Mucosa of descending colon (tissue), 3 donors: ENCODE measurements at regions not wholly inside any gene's neighbourhood (a gene's known extent, or its start where the extent isn't known, plus 50 kb on each side); places are given as distances from the start of the nearest gene placed in this dataset.

Experiments used
- ATAC-seq: fragments of 200-7000 bp; cut with Tn5 transposase; one replicate; pipeline ENCODE4 v1.9.1; 2020; ENCODE audit warnings: mild to moderate bottlenecking, moderate library complexity
- DNase-seq, 3 donors: peaks; one replicate each; pipeline ENCODE4 v3.0.0-alpha.2; 2020
- H3K36me3 ChIP-seq: fragments of 200-600 bp; one replicate; pipeline ENCODE4 v1.8.0; 2021; ENCODE audit warnings: low read depth, mild to moderate bottlenecking
- H3K4me1 ChIP-seq: fragments of 200-600 bp; one replicate; pipeline ENCODE4 v1.8.0; 2021; ENCODE audit warnings: low read depth, mild to moderate bottlenecking
- H3K4me3 ChIP-seq: fragments of 200-600 bp; one replicate; pipeline ENCODE4 v1.8.0; 2021; ENCODE audit warnings: mild to moderate bottlenecking
- H3K9me3 ChIP-seq: fragments of 200-600 bp; one replicate; pipeline ENCODE4 v1.8.0; 2021; ENCODE audit warnings: mild to moderate bottlenecking
- intact Hi-C, 2 donors: fragments of 100-400 bp; cut with DNase I in 1 of 2; cut with micrococcal nuclease in 1 of 2; formaldehyde crosslinking; loops; one replicate each; pipeline versions ENCODE4 v1.11.0 to v1.11.1; 2022; cut with DNase I, micrococcal nuclease
- TF ChIP-seq, protein P1 (sequence below): fragments of 200-600 bp; IDR thresholded peaks from one replicate; pipeline ENCODE4 v1.8.0; 2022; ENCODE audit warnings: antibody characterized with exemption, mild to moderate bottlenecking
- donor health status: DM: no; HTN: no; CAD: no; lungs with moderate emphysema.
- donor health status: DM: no; HTN: no; CAD: no.
- donor health status: DM: no; HTN: yes; CAD: no.

- intact Hi-C loops, result no loop called here
- DNase-seq (no peak), ATAC-seq (no peak)
- Histone ChIP-seq H3K4me3 (no peak overlapping the region), H3K4me1 (no peaks in the 10 kb centered on the region), H3K9me3 (no peaks in the 10 kb centered on the region), H3K36me3 (no peaks in the 10 kb centered on the region)
- TF ChIP-seq, protein P1, sequence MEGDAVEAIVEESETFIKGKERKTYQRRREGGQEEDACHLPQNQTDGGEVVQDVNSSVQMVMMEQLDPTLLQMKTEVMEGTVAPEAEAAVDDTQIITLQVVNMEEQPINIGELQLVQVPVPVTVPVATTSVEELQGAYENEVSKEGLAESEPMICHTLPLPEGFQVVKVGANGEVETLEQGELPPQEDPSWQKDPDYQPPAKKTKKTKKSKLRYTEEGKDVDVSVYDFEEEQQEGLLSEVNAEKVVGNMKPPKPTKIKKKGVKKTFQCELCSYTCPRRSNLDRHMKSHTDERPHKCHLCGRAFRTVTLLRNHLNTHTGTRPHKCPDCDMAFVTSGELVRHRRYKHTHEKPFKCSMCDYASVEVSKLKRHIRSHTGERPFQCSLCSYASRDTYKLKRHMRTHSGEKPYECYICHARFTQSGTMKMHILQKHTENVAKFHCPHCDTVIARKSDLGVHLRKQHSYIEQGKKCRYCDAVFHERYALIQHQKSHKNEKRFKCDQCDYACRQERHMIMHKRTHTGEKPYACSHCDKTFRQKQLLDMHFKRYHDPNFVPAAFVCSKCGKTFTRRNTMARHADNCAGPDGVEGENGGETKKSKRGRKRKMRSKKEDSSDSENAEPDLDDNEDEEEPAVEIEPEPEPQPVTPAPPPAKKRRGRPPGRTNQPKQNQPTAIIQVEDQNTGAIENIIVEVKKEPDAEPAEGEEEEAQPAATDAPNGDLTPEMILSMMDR, result no peak
Measured at GRCh38 chr22:49544286-49544685, 283.4 kb downstream of the BRD1 start.

DNA sequence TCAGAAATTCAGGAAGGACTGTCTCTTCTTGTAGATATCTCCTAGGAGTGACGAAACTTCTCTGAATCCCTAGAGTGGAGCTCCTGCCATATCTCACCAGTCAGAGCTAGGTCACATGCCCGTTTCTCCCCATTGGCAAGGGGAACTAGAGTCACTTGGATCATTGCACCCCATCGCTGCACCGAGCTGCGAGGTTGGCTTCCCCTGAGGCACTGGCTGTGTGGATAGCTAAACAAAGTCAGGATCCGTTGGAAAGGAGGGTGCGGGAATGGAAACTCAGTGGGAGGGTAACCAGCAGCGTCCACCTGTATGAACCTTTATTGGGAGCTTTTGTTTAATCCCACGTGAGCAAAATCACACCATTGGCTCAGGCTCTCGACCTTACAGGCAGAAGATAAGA is 283.8 kb downstream of the BRD1 start:
- no peak for DNase-seq
- intact Hi-C loops, result no loop called here
- TF ChIP-seq, protein P1, result no peak

GRCh38 chr22:49541693-49542230 is 285.9 kb downstream of the BRD1 start:
- TF ChIP-seq, protein P1, result no peak
- Histone ChIP-seq H3K9me3 (no peaks in the 10 kb centered on the region), H3K4me3 (no peak overlapping the region), H3K4me1 (no peaks in the 10 kb centered on the region), H3K36me3 (no peaks in the 10 kb centered on the region)
- intact Hi-C loops, result no loop called here
- DNase-seq (no peak), ATAC-seq (no peak)

More for the DNA sequence above, 283.8 kb downstream of the BRD1 start:
- no peaks in the 10 kb centered on the region for H3K36me3 ChIP-seq
- no peaks in the 10 kb centered on the region for H3K4me1 ChIP-seq
- H3K4me3 ChIP-seq, result no peak overlapping the region
- ATAC-seq, result no peak
- H3K9me3 ChIP-seq, result no peaks in the 10 kb centered on the region

DNA sequence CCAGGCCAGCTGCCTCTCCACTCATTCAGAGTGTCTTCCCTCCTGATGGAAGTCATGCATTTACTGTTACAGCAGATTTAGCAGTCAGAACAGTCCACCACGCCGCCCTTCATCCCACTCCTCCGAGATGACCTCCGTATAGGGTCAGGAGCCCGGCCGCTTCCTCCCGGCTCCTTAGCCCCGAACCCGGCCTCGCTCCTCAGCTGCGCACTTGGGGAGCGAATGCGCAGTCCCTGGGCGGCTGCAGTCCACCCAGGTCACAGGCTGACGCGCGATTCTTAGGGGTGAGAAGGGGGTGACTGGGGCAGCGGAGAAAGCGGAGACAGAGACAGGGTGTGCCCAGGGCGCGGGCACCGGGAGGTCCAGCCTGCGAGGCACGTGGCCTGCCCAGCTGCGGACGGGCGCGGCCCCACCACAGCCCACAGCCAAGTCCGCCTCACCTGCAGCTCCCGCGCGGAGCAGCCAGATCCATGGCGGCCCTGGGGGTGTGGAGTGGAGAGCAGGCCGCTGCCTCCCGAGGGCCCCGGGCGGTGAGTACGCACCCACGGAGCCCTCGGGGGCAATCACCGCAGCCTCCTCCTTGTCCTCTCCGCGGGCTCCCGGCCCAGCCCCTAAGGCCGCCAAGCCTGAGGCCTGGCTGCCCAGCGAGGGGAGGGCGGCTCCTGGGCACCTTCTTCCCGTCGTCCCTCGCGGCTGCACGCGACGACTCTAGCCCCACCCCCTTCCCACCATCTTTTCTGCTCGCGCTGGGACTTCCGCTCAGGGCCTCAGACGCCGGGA is 286.6 kb downstream of the BRD1 start:
- Histone ChIP-seq H3K36me3 (no peaks in the 10 kb centered on the region), H3K9me3 (no peaks in the 10 kb centered on the region), H3K4me1 (no peaks in the 10 kb centered on the region), H3K4me3 (no peak overlapping the region)
- intact Hi-C loops, result no loop called here
- no peak for DNase-seq
- TF ChIP-seq, protein P1, result no peak
- ATAC-seq, result no peak

GRCh38 chr22:49540084-49540912 is 287.4 kb downstream of the BRD1 start:
- ATAC-seq (no peak), DNase-seq (no peak)
- intact Hi-C loops, result no loop called here
- H3K36me3 ChIP-seq, result no peaks in the 10 kb centered on the region
- no peak overlapping the region for H3K4me3 ChIP-seq
- TF ChIP-seq, protein P1, result no peak
- H3K4me1 ChIP-seq, result no peaks in the 10 kb centered on the region
- H3K9me3 ChIP-seq, result no peaks in the 10 kb centered on the region
